ENCODE measurements at regions not wholly inside any gene's neighbourhood (a gene's known extent, or its start where the extent isn't known, plus 50 kb on each side); places are given as distances from the start of the nearest gene placed in this dataset.
A peak's percentile ranks its signal among the peaks of the same experiment; 100 is the strongest.

DNA sequence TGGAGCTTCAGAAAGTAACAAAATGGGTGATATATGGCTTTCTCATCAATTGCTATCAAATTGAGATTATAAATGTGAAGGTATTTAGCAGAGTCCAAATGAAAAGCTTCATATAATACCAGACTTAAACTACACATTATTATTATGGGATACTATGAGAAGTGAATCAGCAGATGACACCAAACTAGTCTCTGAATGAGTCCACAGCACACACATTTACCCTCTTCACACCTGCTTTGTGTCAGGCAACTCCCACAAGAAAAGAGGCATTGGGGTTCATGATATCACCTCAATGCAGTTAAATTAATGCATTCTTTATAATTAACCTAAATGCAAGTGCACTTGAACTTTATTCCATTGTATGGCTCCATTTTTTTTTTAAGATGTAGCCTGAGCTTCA is 330.5 kb downstream of the BCL11B start:
- no peak for DNase-seq
- intact Hi-C loops (cut with DNase I) = no loop called here
- no peak for ATAC-seq

DNA sequence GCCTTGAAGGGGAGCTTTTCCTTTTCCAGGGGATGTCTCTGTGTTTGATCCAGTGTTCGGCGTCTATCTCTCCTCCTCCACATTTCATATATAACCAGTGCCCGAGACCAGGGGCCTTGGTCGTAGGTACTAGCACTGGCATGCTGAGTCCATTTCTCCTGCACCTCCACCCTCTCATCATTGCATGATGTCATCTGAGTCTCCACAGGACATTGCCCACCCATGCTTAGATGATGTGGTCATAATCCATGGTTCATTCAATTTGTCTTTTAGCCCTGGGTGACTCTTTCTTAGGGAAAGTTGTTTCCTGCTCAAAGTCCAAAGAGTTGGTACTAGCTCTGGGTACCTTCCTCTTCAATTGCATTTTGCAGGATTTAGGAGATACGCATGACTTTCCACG is 328.1 kb downstream of the BCL11B start:
- intact Hi-C loops (cut with DNase I) = no loop called here
- ATAC-seq = no peak
- no peak for DNase-seq

DNA sequence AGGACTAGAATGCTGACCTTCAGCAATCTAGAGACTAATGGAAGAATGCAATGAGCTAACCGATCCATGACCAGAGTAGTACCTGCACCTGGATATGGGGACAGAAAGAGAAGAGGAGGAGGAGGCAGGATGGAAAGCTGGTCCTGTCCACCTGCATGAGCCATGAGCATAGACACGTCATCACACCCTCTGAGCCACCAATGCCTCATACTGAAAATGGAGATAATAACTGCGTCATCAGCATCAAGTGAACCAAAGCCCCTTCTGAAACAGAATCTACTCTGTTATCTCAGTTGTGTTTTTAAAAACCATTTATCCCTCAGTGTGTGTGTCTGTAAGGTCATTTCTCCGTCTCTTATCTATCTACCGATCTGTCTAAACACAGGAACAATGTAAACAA is 327.0 kb downstream of the BCL11B start:
- intact Hi-C loops (cut with DNase I) = no loop called here
- no peak for DNase-seq
- ATAC-seq = no peak

- ATAC-seq = peak; percentile 23 to 61
- DNase-seq = no peak
- intact Hi-C loops (cut with DNase I) = no loop called here
Observed at GRCh38 chr14:98945611-98946570, 326.1 kb downstream of the BCL11B start.

GRCh38 chr14:98946940-98947339 is 325.1 kb downstream of the BCL11B start:
- ATAC-seq = peak; percentile 76 to 86
- no peak for DNase-seq
- intact Hi-C loops (cut with DNase I) = no loop called here

DNA sequence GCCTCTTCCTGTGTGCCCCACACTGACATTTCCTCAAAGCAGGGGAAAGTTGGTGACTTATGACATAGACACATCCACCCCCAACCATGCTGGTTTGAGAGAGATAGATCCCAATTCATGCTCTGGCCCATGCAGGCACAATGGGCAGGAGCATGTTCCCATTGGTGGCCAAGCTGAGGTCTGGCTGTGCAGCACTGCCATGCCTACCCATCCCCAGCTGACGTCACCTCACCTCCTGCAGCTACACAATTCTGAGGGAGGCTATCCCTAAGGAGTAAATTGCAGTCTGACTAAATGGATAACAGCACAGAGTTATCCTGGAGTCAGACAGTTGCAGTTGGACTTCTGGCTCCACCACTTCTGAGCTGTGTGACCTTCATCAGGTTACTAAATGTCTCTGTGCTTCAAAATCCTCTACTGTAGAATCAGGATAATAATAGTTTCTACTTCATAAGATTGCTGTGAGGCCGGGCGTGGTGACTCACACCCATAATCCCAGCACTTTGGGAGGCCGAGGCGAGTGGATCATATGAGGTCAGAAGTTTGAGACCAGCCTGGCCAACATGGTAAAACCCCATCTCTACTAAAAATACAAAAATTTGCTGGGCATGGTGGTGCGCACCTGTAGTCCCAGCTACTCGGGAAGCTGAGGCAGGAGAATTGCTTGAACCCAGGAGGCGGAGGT is 323.9 kb downstream of the BCL11B start:
- DNase-seq (no peak), ATAC-seq (no peak)
- intact Hi-C loops (cut with DNase I) = no loop called here

DNA sequence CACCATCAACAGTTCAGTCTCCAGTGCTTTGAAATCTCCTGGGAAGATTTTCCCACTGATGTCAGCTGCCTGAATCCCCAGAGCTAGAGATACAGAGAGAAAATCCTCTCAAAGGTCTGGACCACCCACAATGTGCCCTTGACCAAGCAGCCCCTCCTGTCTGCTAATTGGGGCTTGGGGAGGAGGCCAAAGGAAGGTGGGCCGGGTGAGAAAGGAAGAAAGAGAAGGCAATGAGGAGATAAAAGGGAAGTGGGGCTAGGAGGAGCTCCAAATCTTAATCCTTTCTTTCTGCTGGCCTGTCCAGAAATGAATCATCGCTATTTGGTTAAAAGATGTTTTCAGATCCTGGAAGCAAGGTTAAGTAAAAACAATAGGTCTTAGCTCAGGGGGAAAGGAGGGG is 322.9 kb downstream of the BCL11B start:
- ATAC-seq = no peak
- intact Hi-C loops (cut with DNase I) = no loop called here
- no peak for DNase-seq

GRCh38 chr14:98949481-98950135 is 322.4 kb downstream of the BCL11B start:
- DNase-seq = no peak
- intact Hi-C loops (cut with DNase I) = no loop called here

DNA sequence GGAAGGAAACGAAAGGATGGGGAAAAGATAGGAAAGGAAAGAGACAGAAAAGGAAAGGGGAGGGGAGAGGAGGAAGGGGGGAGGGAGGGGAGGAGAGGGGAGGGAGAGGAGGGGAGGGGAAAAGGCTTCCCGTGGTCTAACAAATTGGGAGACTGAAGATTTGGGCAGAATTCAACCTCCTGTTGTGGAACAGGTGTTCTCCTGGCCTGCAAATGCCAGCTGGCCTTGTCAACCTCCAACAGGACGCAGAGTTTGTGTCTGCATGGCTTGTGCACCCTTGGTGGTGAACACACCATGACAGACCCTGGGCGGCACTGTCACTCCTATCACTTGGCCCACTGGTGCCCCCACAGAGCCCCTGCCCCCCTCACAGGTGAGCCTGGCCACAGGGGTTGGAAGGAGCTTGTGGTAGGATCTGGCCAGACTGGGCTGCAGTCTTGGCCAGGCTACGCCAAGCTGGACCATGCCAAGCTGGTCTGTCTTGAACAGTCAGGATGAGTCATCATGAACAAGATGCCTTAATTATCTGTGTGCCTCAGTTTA is 321.6 kb downstream of the BCL11B start:
- ATAC-seq = no peak
- intact Hi-C loops (cut with DNase I) = no loop called here
- DNase-seq = no peak

More at GRCh38 chr14:98949481-98950135, 322.4 kb downstream of the BCL11B start:
- no peak for ATAC-seq

DNA sequence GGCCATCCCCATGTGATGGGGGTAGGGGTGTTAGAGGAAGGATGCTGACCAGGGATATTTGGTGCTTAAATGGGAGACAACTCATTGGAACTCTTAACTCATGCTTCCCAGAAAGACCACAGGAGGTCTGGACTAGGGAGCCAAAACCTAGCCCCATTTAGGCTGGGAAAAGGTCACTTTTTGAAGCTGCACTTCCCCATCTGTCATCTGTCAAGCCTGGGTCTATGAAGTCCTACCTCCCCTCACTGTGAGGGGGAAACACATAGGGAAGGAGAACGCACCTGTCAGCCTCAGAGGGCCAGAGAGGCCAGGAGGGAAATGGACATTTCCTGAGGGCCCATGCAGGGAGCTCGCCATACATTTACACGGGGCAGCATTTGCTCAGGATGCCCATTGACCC is 321.0 kb downstream of the BCL11B start:
- intact Hi-C loops (cut with DNase I) = no loop called here
- ATAC-seq = no peak
- no peak for DNase-seq

DNA sequence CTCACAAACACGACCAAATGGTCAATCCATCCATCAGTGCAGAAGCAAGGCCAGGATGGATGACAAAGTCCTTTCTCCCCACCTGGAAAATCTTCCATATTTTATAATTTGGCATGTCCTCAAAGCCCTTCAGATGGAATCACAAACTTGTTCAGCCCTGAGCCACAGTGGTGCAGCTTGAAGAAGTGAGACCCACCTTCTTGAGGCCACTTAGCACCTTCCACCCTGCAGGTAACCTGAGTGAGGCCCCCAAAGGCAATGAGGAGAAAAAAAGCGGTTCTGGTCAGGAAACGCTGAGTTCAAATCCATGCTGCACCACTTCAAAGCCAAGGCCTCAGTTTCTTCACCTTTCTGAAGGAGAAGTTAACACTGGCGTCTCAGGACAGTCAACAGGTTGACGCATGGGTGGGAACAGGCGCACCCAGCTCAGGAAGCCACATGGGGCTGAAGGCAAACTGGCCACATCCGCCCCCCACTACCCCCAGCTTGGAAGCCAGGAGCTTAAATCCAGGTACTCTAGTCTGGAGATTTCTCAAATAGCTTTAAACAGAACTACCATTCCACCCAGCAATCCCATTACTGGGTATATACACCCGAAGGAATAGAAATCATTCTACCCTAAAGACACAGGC is 320.4 kb downstream of the BCL11B start:
- ATAC-seq (no peak), DNase-seq (no peak)
- intact Hi-C loops (cut with DNase I) = no loop called here

DNA sequence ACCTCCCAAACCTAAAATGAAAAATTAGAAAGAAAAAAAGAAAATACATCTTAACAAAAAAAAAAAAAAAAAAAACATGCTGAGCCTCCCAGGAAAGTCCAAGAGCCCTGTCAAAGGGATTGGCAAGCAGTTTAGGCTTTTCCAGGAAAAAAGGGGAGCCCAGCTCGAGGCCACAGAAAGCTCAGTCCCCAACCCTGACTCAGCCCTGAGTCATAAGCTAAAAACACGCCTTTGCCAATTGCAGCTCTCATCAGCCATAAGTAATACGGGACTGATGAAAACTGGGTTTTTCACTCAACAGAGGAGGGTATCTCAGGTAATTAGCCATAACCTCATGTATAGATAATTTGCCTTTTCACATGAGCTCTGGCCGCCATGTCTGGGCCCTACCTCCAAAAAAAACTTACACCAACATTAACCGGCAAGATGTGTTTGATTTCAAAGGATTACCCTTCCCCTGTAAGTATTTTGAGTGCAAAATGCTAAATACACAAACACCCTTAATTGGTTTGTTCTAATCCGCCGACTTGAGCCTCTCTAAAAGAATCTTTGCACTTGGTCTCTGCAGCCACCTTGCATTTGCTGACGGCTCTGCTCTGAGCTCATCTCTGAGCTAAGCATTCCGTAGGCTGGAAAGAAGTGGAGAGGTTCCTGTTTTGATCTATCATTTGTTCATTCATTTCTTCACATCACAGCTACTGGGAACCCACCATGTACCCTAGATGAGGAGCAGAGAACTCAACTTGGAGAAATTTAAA is 319.2 kb downstream of the BCL11B start:
- intact Hi-C loops (cut with DNase I) = no loop called here
- ATAC-seq (peak in 1 of 2 donors; percentile 59), DNase-seq (no peak)

GRCh38 chr14:98953551-98954348 is 318.2 kb downstream of the BCL11B start:
- ATAC-seq (peak; percentile 31 to 57), DNase-seq (peak; percentile 73)
- intact Hi-C loops (cut with DNase I) = no loop called here

- ATAC-seq = no peak
- no peak for DNase-seq
- intact Hi-C loops (cut with DNase I) = no loop called here
Observed at GRCh38 chr14:98954349-98955000, 317.5 kb downstream of the BCL11B start.

DNA sequence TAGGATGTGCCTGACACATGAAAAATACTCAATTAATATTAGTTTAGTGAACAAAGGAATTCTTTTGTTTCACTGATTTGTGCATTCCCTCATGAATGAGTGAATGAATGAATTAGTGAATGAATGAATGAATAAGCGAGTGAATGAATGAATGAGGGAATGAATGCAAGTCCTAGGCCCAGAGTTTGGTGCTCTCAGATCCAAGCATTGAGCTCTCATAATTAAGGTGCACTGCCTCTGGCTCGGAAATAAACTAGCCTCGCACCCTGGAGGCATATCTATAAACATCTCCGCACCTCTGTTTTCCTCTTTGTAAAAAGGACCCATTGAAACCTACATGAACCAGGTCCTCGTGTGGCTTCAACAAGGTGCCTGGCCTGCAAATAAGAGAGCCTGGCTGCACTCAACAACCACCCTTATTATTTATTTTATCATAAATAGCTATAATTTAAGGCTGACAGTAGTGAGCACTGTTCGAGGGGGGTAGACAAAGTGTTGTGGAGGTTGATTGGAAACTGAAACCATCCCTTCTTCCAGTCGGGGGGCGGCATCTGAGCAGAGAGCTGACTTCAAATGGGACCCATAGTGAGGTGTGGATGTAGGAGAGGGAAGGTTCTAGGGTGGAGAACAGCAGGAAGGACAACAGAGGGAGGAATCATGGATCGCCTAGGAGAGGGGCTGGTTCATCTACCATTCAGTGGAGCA is 316.8 kb downstream of the BCL11B start:
- ATAC-seq (no peak), DNase-seq (no peak)
- intact Hi-C loops (cut with DNase I) = no loop called here

DNA sequence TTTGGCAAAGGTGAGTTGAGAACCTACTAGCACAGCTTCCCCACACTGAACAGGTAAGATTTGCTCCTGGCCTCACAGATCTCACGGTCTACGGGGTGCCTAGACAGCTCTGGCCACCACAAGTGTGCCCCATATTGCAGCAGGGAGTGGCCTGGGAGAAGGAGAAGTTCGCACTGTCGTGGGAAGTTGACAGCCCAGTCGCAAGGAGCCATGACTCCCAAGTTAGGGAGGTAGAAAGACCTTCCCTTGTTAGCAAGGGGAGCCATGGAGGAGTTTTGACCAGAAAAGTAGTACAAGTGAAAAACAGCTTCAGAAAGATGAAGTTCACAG is 316.3 kb downstream of the BCL11B start:
- intact Hi-C loops (cut with DNase I) = no loop called here
- ATAC-seq (no peak), DNase-seq (no peak)

DNA sequence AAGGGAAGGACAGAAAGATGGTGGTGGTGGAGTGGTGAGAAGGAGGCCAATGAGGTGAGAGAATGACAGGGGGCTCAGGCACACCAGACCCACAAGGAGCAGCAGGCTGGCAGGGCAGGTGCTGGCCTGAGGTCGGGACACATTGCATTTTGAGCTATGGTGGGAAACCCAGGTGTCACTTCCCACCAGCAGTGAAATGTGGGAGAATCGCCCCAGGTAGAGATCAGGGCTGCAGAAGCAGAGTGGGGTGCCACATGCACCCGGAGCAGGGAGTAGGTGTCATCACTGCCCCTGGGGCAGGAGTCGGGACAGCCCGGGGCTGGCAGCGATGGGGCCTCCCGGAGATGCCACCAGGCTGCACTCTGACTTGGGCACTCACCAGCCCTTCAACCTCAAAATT is 315.8 kb downstream of the BCL11B start:
- intact Hi-C loops (cut with DNase I) = no loop called here
- no peak for DNase-seq
- ATAC-seq = no peak

Data from left cardiac atrium (tissue), 4 donors.